ENCODE measurements at regions not wholly inside any gene's neighbourhood (a gene's known extent, or its start where the extent isn't known, plus 50 kb on each side); places are given as distances from the start of the nearest gene placed in this dataset.

- intact Hi-C loops (cut with DNase I) = no loop called here
- DNase-seq = no peak
- no peak overlapping the region for H3K9ac ChIP-seq (ENCODE audit: low read depth in 2 of 2, low read length in 2 of 2)
These were observed 81.6 kb downstream of the IRX2 start for GRCh38 chr5:2669913-2670312.

GRCh38 chr5:2669259-2669658, 82.2 kb downstream of the IRX2 start:
- DNase-seq = no peak
- intact Hi-C loops (cut with DNase I) = no loop called here
- TF ChIP-seq CTCF (IDR thresholded peaks at IDR 0.05) = no peak

More at GRCh38 chr5:2669913-2670312, 81.6 kb downstream of the IRX2 start:
- Histone ChIP-seq H3K4me3 (no peak overlapping the region), H3K36me3 (no peaks in the 10 kb centered on the region), H3K9me3 (no peaks in the 10 kb centered on the region), H3K4me1 (no peaks in the 10 kb centered on the region), H3K27ac (no peak overlapping the region), H3K27me3 (no peaks in the 10 kb centered on the region)
- no peak for TF ChIP-seq CTCF (IDR thresholded peaks at IDR 0.05)

GRCh38 chr5:2666081-2666480, 85.4 kb downstream of the IRX2 start:
- no peak for DNase-seq
- intact Hi-C loops (cut with DNase I) = no loop called here
- H3K4me1 ChIP-seq = no peaks in the 10 kb centered on the region
- no peak for TF ChIP-seq CTCF (IDR thresholded peaks at IDR 0.05)
- no peak overlapping the region for H3K4me3 ChIP-seq
- no peaks in the 10 kb centered on the region for H3K9me3 ChIP-seq
- H3K36me3 ChIP-seq = no peaks in the 10 kb centered on the region
- H3K9ac ChIP-seq (ENCODE audit: low read depth in 2 of 2, low read length in 2 of 2) = no peak overlapping the region
- H3K27ac ChIP-seq = no peak overlapping the region
- H3K27me3 ChIP-seq = no peaks in the 10 kb centered on the region

More at GRCh38 chr5:2669259-2669658, 82.2 kb downstream of the IRX2 start:
- Histone ChIP-seq H3K36me3 (no peaks in the 10 kb centered on the region), H3K4me3 (no peak overlapping the region), H3K9ac (ENCODE audit: low read depth in 2 of 2, low read length in 2 of 2) (no peak overlapping the region), H3K27me3 (no peaks in the 10 kb centered on the region), H3K4me1 (no peaks in the 10 kb centered on the region), H3K9me3 (no peaks in the 10 kb centered on the region), H3K27ac (no peak overlapping the region)

- DNase-seq = no peak
- intact Hi-C loops (cut with DNase I) = no loop called here
- Histone ChIP-seq H3K27me3 (no peaks in the 10 kb centered on the region), H3K4me3 (no peak overlapping the region), H3K9me3 (no peaks in the 10 kb centered on the region), H3K9ac (ENCODE audit: low read depth in 2 of 2, low read length in 2 of 2) (no peak overlapping the region), H3K4me1 (no peaks in the 10 kb centered on the region), H3K27ac (no peak overlapping the region), H3K36me3 (no peaks in the 10 kb centered on the region)
- TF ChIP-seq CTCF (IDR thresholded peaks at IDR 0.05) = no peak
These were observed 88.0 kb downstream of the IRX2 start for GRCh38 chr5:2663489-2663888.

GRCh38 chr5:2660315-2660714, 91.2 kb downstream of the IRX2 start:
- no peak for DNase-seq
- intact Hi-C loops (cut with DNase I) = no loop called here
- H3K27ac ChIP-seq = no peak overlapping the region
- H3K4me3 ChIP-seq = no peak overlapping the region
- H3K27me3 ChIP-seq = no peaks in the 10 kb centered on the region
- H3K36me3 ChIP-seq = no peaks in the 10 kb centered on the region
- H3K9ac ChIP-seq (ENCODE audit: low read depth in 2 of 2, low read length in 2 of 2) = no peak overlapping the region
- H3K9me3 ChIP-seq = no peaks in the 10 kb centered on the region
- TF ChIP-seq CTCF (IDR thresholded peaks at IDR 0.05) = no peak
- no peaks in the 10 kb centered on the region for H3K4me1 ChIP-seq

Data from colonic mucosa (tissue), 4 donors.